Stimulated activated CD4-positive, alpha-beta T cell treated with anti-CD3 and anti-CD28 coated beads, Interleukin-12 subunit alpha, Interleukin-12 subunit beta, amount 100 ng/mL, for 4 hours (primary cell): ENCODE measurements at regions not wholly inside any gene's neighbourhood (a gene's known extent, or its start where the extent isn't known, plus 50 kb on each side); places are given as distances from the start of the nearest gene placed in this dataset.
"Not testable (repeated sequence)": the region's sequence is repeated elsewhere in the genome, so short reads cannot be mapped to it uniquely, and the experiment has no call there.

Source experiments
- DNase-seq: peaks from one replicate; pipeline ENCODE4 v3.0.0-alpha.2; 2020

DNA sequence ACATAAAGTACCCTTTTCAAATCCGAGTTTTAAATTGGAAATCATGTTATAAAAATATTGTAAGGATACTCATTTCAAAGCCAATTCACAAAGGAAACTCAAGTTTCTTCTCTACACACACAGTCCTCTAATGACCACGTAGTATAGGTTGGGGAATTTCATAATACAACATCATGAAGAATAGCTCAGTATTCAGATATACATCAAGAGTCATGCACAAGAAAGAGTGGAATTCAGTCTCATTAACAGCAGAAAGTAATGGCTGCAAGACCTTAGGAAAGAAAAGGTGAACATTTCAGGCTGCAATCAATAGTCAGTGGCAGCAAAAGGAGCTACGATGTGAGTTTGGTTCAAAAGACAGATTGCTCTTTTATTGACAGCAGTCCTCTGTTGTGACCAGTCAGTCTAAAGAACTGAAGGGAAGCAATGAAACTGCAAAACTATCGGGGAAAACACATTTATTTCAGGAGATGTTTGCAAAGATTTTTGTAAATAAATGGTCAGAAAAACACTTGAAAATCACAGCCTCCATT, 317.2 kb downstream of the IPMK start:
- no peak for DNase-seq

DNA sequence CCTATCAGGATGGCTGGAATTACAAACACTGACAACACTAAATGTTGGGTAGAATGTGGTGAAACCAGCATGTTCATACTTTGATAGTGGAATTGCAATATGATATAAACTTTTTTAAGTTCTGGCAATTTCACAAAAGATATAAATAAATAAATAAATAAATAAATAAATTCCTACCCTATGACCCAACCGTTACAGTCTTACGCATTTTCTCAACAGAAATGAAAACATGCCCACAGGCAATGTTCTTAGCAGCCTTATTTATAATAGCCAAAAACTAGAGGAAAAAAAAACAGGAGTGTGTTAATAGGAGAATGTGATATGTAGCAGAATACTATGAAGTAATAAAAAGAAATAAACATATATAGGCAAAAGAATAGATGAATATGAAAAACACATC, 318.9 kb downstream of the IPMK start:
- no peak for DNase-seq

DNA sequence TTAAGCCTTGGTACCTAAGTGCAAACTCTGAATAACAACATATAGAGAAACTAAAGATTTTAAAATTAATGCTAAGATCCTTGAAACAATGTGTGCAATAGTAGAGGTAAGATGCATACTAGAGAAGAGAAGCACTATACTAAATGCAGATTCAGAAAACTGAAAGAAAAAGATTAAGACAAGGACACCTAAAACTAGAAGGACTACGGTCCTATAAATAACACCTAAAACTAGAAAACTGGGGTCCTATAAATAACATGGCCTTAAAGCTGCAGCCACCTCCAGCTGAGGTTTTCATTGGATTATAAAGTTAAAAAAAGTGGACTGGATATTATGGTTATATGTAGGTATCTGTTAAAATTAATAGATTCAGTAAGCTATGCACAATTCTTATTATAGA, 320.9 kb downstream of the IPMK start:
- no peak for DNase-seq

- no peak for DNase-seq
These were observed 324.0 kb downstream of the IPMK start for GRCh38 chr10:57943701-57944100.

DNA sequence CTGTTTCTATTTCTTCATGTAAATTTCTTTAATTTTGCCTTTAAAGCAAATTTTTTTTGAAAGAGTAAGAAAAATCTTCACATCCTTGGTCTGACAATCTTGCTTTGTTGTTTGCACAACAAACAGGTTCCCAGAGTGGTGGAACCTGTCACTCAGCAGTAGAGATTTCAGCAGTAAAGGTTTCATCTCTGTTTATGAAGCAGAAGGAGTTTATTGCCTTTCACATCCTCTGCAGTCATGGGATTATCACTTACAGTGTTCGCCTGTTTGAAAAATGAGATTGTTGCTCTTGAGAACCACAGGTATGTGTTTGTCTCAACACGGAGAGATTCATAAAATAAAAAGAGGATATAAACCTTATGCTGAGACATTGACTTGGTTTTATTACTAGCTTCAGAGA, 342.6 kb downstream of the IPMK start:
- no peak for DNase-seq

DNA sequence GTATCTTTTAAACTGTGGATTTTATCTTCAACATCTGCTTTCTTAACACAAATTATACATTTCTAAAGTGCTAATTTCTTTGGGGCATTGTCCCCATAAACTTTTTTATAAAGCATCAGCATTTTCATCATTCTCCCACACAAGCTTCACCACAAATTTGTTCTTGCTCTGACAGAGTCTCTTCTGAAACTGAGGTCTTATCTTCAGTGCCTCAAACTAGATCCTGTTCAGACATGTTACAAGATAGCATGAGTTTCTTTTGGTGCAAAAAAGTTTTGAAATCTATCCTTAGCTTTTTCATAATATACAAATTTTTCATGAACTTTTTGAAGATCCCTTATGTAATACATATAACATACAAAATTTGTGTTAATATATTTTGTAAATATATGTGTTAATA, 346.6 kb downstream of the IPMK start:
- DNase-seq: no peak

DNA sequence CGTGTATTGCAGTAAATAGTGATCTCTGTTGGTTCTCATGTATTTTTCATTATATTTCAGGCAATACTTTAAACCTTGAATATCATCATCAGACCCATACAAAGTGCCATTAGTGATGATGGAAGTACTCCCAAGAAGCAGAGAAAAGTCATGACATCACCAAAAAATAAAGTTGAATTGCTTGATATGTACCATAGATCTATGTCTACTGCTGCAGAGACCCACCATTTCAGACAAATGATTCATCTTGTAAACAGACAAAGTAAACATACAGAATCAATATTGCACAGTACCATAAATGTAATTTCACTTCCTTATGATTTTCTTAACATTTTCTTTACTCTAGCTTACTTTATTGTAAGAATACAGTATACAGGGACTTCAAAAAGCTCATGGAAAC, 347.8 kb downstream of the IPMK start:
- DNase-seq: no peak

GRCh38 chr10:57917019-57917418, 350.7 kb downstream of the IPMK start:
- no peak for DNase-seq

GRCh38 chr10:57905861-57906260, 361.8 kb downstream of the IPMK start:
- no peak for DNase-seq

DNA sequence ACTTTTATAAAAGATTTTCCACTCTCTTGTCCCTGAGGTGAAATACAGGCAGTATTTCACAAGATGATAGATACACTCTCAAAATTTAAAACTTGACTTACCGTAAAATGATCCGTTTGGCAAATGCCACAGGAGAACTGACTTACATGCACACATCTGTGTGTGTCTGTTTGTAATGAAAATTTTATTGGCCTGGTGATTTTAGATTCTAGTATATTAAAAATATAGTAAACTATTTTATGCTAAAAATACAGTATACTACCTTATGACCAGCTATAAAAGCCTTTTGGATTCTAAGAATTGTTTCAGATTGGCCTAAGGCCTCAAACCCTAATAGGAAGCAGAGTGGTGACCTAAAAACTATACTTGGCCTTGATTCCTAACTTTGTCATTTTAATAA, 362.7 kb downstream of the IPMK start:
- no peak for DNase-seq

- no peak for DNase-seq
These were observed 369.5 kb downstream of the IPMK start for GRCh38 chr10:57898231-57898630.

- DNase-seq: no peak
These were observed 370.1 kb downstream of the IPMK start for GRCh38 chr10:57897611-57898010.

- DNase-seq: no peak
These were observed 373.3 kb downstream of the IPMK start for GRCh38 chr10:57894361-57894760.

GRCh38 chr10:57891201-57892006, 376.3 kb downstream of the IPMK start:
- DNase-seq: no peak

GRCh38 chr10:57890691-57891090, 377.0 kb downstream of the IPMK start:
- no peak for DNase-seq

GRCh38 chr10:57885618-57885968, 382.1 kb downstream of the IPMK start:
- not testable (repeated sequence) for DNase-seq

DNA sequence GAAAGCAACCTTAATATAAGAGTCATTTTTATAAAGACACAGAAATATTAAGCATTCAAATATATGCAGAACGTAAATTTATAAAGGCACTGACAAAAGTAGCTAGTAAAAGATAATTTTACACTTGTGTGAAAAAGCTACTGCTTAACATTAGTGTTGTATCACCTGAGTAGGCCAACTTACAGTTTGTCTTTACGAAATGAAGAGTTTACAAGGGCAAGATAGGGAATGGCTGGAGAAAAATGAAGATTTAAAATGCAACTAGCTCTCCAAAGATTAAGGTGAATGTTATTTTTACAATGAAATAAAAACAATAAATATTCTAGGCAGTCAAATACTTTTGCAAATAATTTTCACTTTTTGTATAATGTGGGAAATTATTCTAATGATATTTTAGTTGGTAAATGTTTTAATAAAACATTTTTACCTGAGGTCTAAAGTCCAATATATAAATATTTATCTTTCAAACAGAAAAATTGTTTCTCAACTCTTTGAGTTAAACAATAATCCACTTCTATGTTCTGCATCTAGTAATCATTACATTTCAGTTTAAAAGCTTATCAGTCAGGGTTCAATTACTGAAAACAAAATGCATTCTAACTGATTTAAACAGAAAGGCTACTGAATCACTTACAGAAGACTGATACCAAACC, 382.6 kb downstream of the IPMK start:
- DNase-seq: no peak

DNA sequence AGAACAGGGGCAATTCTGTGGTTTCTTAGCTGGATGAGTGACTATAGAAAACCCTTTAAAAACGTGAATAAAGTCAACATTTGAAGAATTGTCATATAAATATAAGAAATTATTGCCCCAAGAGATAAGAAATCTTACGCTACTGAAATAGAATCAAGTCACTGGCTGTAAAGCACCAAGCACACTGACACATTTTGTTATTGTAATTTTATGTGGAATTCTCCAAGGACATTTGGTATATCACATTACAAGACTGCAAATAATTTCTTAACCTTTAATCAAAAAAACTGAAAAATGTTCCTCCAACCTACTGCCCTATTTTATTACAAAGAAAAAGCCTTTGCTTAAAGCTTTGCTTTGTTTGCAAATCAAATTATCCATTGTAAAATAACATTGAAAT, 383.3 kb downstream of the IPMK start:
- DNase-seq: no peak

DNA sequence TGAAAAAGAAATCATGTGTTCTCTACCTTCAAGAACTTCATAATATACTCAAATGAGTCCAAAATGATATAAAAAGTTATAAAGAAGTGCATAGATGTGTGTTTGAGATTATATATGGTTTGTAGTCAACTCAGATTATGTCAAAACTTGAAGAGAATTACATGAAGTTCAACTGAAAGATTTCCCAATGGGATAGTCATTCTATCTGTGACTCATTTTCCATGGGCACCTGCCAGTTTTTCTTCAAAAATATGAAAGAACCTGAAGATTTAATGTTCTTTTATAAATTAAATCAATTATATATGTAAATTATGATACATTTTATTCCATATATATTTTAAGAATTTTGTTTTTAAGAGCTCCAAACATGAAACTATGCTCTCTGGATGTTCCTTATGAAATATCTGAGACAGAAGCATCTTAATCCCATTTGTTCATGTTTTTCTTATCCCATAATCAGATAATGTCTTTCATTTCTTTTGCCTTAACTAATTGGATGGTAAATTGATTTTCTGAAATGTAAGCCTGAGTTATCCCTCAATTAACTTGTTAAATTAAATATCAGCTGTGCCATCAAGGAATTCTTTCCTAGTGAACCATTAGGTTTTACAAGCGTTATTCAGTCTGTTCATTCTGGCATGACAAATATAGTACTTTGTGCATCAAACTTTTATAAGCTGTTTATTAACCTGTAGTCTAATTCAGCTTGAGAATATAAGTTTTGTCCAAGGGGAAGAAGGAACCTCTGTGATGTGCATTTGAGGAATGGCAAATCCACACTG, 387.1 kb downstream of the IPMK start:
- no peak for DNase-seq

- no peak for DNase-seq
These were observed 392.9 kb downstream of the IPMK start for GRCh38 chr10:57874810-57875209.

- no peak for DNase-seq
These were observed 400.5 kb downstream of the IPMK start for GRCh38 chr10:57867241-57867640.

GRCh38 chr10:57864765-57865680, 402.7 kb downstream of the IPMK start:
- DNase-seq: no peak
